Lower leg skin (tissue), 3 donors: ENCODE measurements at regions not wholly inside any gene's neighbourhood (a gene's known extent, or its start where the extent isn't known, plus 50 kb on each side); places are given as distances from the start of the nearest gene placed in this dataset.

Experiments used
- CTCF ChIP-seq, 3 donors: fragments of 450-650 bp; IDR thresholded peaks; one replicate each; pipeline ENCODE4 v1.5.1; 2016; ENCODE audit warnings: antibody characterized with exemption in 3 of 3, mild to moderate bottlenecking in 3 of 3, moderate library complexity in 2 of 3
- POLR2A ChIP-seq, 2 donors: fragments of 450-650 bp; IDR thresholded peaks; one replicate each; pipeline ENCODE4 v1.6.1; 2016 to 2017; ENCODE audit warnings: antibody characterized with exemption in 2 of 2, mild to moderate bottlenecking in 1 of 2, moderate library complexity in 1 of 2

GRCh38 chr13:47237571-47237970 is 340.7 kb upstream of the HTR2A start:
- no peak for TF ChIP-seq CTCF (IDR thresholded peaks at IDR 0.05)
- no peak for TF ChIP-seq POLR2A (IDR thresholded peaks at IDR 0.05)
